Neuronal stem cell (in vitro differentiated cells): ENCODE measurements at regions not wholly inside any gene's neighbourhood (a gene's known extent, or its start where the extent isn't known, plus 50 kb on each side); places are given as distances from the start of the nearest gene placed in this dataset.

Experiments
- DNase-seq: peaks from one replicate; pipeline ENCODE4 v3.0.0-alpha.2; 2013; ENCODE audit warnings: low spot score
- H2AFZ ChIP-seq: one replicate; pipeline ENCODE4 v1.6.1; 2013; ENCODE audit warnings: mild to moderate bottlenecking, low read length, inconsistent platforms
- H2AK5ac ChIP-seq: 2 replicates; pipeline ENCODE4 v1.6.1; 2013; ENCODE audit warnings: low read depth, mild to moderate bottlenecking, inconsistent platforms, low read length, moderate library complexity, mixed read lengths
- H2BK120ac ChIP-seq: 2 replicates; pipeline ENCODE4 v1.6.1; 2013; ENCODE audit warnings: low read depth, mild to moderate bottlenecking, inconsistent platforms, low read length, moderate library complexity, mixed read lengths
- H2BK12ac ChIP-seq: one replicate; pipeline ENCODE4 v1.6.1; 2013; ENCODE audit warnings: low read length, inconsistent platforms
- H2BK15ac ChIP-seq: 2 replicates; pipeline ENCODE4 v1.6.1; 2013; ENCODE audit warnings: mild to moderate bottlenecking, low read length, inconsistent platforms, mixed read lengths
- H2BK5ac ChIP-seq: one replicate; pipeline ENCODE4 v1.6.1; 2013; ENCODE audit warnings: inconsistent platforms, mild to moderate bottlenecking, low read length, moderate library complexity
- H3K14ac ChIP-seq: one replicate; pipeline ENCODE4 v1.6.1; 2013; ENCODE audit warnings: low read length, inconsistent platforms
- H3K18ac ChIP-seq: 2 replicates; pipeline ENCODE4 v1.6.1; 2013; ENCODE audit warnings: low read length, inconsistent platforms
- H3K23ac ChIP-seq: 2 replicates; pipeline ENCODE4 v1.6.1; 2013; ENCODE audit warnings: low read depth, mild to moderate bottlenecking, mixed read lengths, low read length, inconsistent platforms; ENCODE audit not compliant: poor library complexity
- H3K27ac ChIP-seq: replicated peaks from 3 replicates; pipeline ENCODE4 v1.5.1; 2013; ENCODE audit warnings: low read length, inconsistent platforms
- H3K27me3 ChIP-seq, 3 experiments: 2 replicates each; pipeline ENCODE4 v1.6.1; 2013; ENCODE audit warnings: low read length in 3 of 3, mild to moderate bottlenecking in 2 of 3, inconsistent platforms in 1 of 3, low read depth in 1 of 3, mixed read lengths in 1 of 3, moderate library complexity in 1 of 3; ENCODE audit not compliant: control insufficient read depth in 3 of 3, insufficient read depth in 3 of 3
- H3K36me3 ChIP-seq, 2 donors: replicated peaks in 1 of 2; 2 replicates each; pipeline ENCODE4 v1.6.1; 2013; ENCODE audit warnings: low read length in 2 of 2; ENCODE audit not compliant: control insufficient read depth in 2 of 2, insufficient read depth in 2 of 2
- H3K4ac ChIP-seq: 2 replicates; pipeline ENCODE4 v1.6.1; 2013; ENCODE audit warnings: inconsistent platforms, mild to moderate bottlenecking, low read length, moderate library complexity
- H3K4me1 ChIP-seq, 2 donors: 1 replicate in 1 of 2; 2 replicates in 1 of 2; pipeline ENCODE4 v1.6.1; 2013; ENCODE audit warnings: low read length in 2 of 2, low read depth in 1 of 2; ENCODE audit not compliant: control insufficient read depth in 2 of 2, insufficient read depth in 1 of 2
- H3K4me2 ChIP-seq: one replicate; pipeline ENCODE4 v1.6.1; 2013; ENCODE audit warnings: mild to moderate bottlenecking, low read length, inconsistent platforms; ENCODE audit not compliant: insufficient read depth, poor library complexity, severe bottlenecking
- H3K4me3 ChIP-seq, 2 donors: 2 replicates each; pipeline ENCODE4 v1.5.1; 2013; ENCODE audit warnings: low read length in 2 of 2, mild to moderate bottlenecking in 2 of 2, inconsistent platforms in 1 of 2, moderate library complexity in 1 of 2
- H3K79me1 ChIP-seq: one replicate; pipeline ENCODE4 v1.6.1; 2013; ENCODE audit warnings: low read depth, mild to moderate bottlenecking, inconsistent platforms, low read length, moderate library complexity
- H3K9ac ChIP-seq: one replicate; pipeline ENCODE4 v1.6.1; 2013; ENCODE audit warnings: mild to moderate bottlenecking, low read depth, low read length, inconsistent platforms; ENCODE audit not compliant: poor library complexity
- H3K9me3 ChIP-seq, 2 donors: replicated peaks in 1 of 2; 2 replicates each; pipeline versions ENCODE3 to v1.6.1; 2013; ENCODE audit warnings: low read length in 2 of 2, mild to moderate bottlenecking in 2 of 2, inconsistent platforms in 1 of 2, low read depth in 1 of 2, mixed read lengths in 1 of 2, moderate library complexity in 1 of 2; ENCODE audit not compliant: control insufficient read depth in 2 of 2, insufficient read depth in 1 of 2
- H4K8ac ChIP-seq: one replicate; pipeline ENCODE4 v1.6.1; 2013; ENCODE audit warnings: low read depth, mild to moderate bottlenecking, inconsistent platforms, low read length, moderate library complexity
- H4K91ac ChIP-seq: one replicate; pipeline ENCODE4 v1.6.1; 2013; ENCODE audit warnings: low read length, low read depth, mild to moderate bottlenecking, inconsistent platforms; ENCODE audit not compliant: poor library complexity
- WGBS, 2 donors: extraction: QIAGEN DNeasy Blood & Tissue Kit; methylation state at CpG; one replicate each; pipeline ENCODE4 v1.1.7; 2013; ENCODE audit warnings: missing lambda C conversion rate in 2 of 2, mixed read lengths in 1 of 2; ENCODE audit not compliant: insufficient read length in 2 of 2, insufficient replicate concordance in 1 of 2; ENCODE audit errors: extremely low coverage in 2 of 2; 5-methylcytosine and 5-hydroxymethylcytosine counted together

GRCh38 chr3:16784973-16785372, 99.8 kb upstream of the PLCL2 start:
- no peaks in the 10 kb centered on the region for H3K36me3 ChIP-seq
- H3K4me1 ChIP-seq = peaks cover 0 to 6% of the 10 kb centered on the region in 2 donors
- no peak overlapping the region for H3K4ac ChIP-seq
- H3K9me3 ChIP-seq = no peaks in the 10 kb centered on the region
- no peak overlapping the region for H3K9ac ChIP-seq
- H4K91ac ChIP-seq = no peak overlapping the region
- H3K4me2 ChIP-seq = no peak overlapping the region
- H2AFZ ChIP-seq = no peak overlapping the region
- H3K27me3 ChIP-seq = no peaks in the 10 kb centered on the region
- H3K4me3 ChIP-seq = no peak overlapping the region
- WGBS, 2 donors = no CpG with 5 or more reads among the region's 2 CpGs
- H4K8ac ChIP-seq = no peak overlapping the region
- no peak overlapping the region for H2BK12ac ChIP-seq
- no peaks in the 10 kb centered on the region for H3K79me1 ChIP-seq
- H2BK5ac ChIP-seq = no peak overlapping the region
- no peak overlapping the region for H3K18ac ChIP-seq
- H2BK15ac ChIP-seq = no peak overlapping the region
- no peak for DNase-seq
- H3K23ac ChIP-seq = no peak overlapping the region
- no peak overlapping the region for H3K27ac ChIP-seq
- no peak overlapping the region for H3K14ac ChIP-seq
- no peak overlapping the region for H2BK120ac ChIP-seq
- H2AK5ac ChIP-seq = no peak overlapping the region

GRCh38 chr3:16785465-16785864, 99.3 kb upstream of the PLCL2 start:
- H2BK5ac ChIP-seq = no peak overlapping the region
- no CpG with 5 or more reads among the region's 1 CpG for WGBS, 2 donors
- H2AK5ac ChIP-seq = no peak overlapping the region

GRCh38 chr3:16788440-16789056, 96.2 kb upstream of the PLCL2 start:
- Histone ChIP-seq H2BK120ac (no peak overlapping the region), H3K23ac (no peak overlapping the region), H4K8ac (no peak overlapping the region), H2BK5ac (no peak overlapping the region), H3K27me3 (no peaks in the 10 kb centered on the region), H3K4me3 (no peak overlapping the region), H3K14ac (no peak overlapping the region), H2AK5ac (no peak overlapping the region), H3K79me1 (no peaks in the 10 kb centered on the region), H4K91ac (no peak overlapping the region), H3K4ac (no peak overlapping the region), H2BK15ac (no peak overlapping the region), H3K36me3 (no peaks in the 10 kb centered on the region), H3K4me1 (peaks cover 0 to 6% of the 10 kb centered on the region in 2 donors), H3K9me3 (no peaks in the 10 kb centered on the region), H3K9ac (no peak overlapping the region), H3K27ac (no peak overlapping the region), H3K18ac (no peak overlapping the region), H3K4me2 (no peak overlapping the region), H2AFZ (no peak overlapping the region), H2BK12ac (no peak overlapping the region)
- no CpG with 5 or more reads among the region's 6 CpGs for WGBS, 2 donors
- DNase-seq = no peak

More at GRCh38 chr3:16785465-16785864, 99.3 kb upstream of the PLCL2 start:
- H3K36me3 ChIP-seq = no peaks in the 10 kb centered on the region
- H4K91ac ChIP-seq = no peak overlapping the region
- H3K4me2 ChIP-seq = no peak overlapping the region
- no peak overlapping the region for H3K9ac ChIP-seq
- H2BK12ac ChIP-seq = no peak overlapping the region
- H3K23ac ChIP-seq = no peak overlapping the region
- no peak overlapping the region for H2BK15ac ChIP-seq
- no peaks in the 10 kb centered on the region for H3K27me3 ChIP-seq
- no peak overlapping the region for H3K4me3 ChIP-seq
- H4K8ac ChIP-seq = no peak overlapping the region
- no peak overlapping the region for H2BK120ac ChIP-seq
- H3K4me1 ChIP-seq = peaks cover 0 to 6% of the 10 kb centered on the region in 2 donors
- H2AFZ ChIP-seq = no peak overlapping the region
- no peak overlapping the region for H3K4ac ChIP-seq
- no peaks in the 10 kb centered on the region for H3K79me1 ChIP-seq
- no peak overlapping the region for H3K18ac ChIP-seq
- no peak for DNase-seq
- no peak overlapping the region for H3K27ac ChIP-seq
- no peak overlapping the region for H3K14ac ChIP-seq
- no peaks in the 10 kb centered on the region for H3K9me3 ChIP-seq

GRCh38 chr3:16789344-16790120, 95.2 kb upstream of the PLCL2 start:
- Histone ChIP-seq H2BK120ac (no peak overlapping the region), H3K9ac (peak overlapping the region; percentile 36), H3K79me1 (no peaks in the 10 kb centered on the region), H2AK5ac (peak overlapping the region; percentile 13), H2BK12ac (no peak overlapping the region), H2AFZ (no peak overlapping the region), H4K91ac (no peak overlapping the region), H3K4me1 (peaks cover 0 to 6% of the 10 kb centered on the region in 2 donors), H3K23ac (no peak overlapping the region), H3K4me3 (no peak overlapping the region), H3K9me3 (no peaks in the 10 kb centered on the region), H3K27me3 (no peaks in the 10 kb centered on the region), H3K36me3 (no peaks in the 10 kb centered on the region), H4K8ac (no peak overlapping the region), H3K4me2 (no peak overlapping the region), H3K18ac (no peak overlapping the region), H2BK15ac (no peak overlapping the region), H3K27ac (no peak overlapping the region), H2BK5ac (no peak overlapping the region), H3K14ac (peak overlapping the region; percentile 5), H3K4ac (no peak overlapping the region)
- no peak for DNase-seq
- no CpG with 5 or more reads among the region's 3 CpGs for WGBS, 2 donors
